Left lung (tissue), 4 donors: ENCODE measurements at regions not wholly inside any gene's neighbourhood (a gene's known extent, or its start where the extent isn't known, plus 50 kb on each side); places are given as distances from the start of the nearest gene placed in this dataset.

ENCODE experiments used
- ATAC-seq: fragments of 200-7000 bp; cut with Tn5 transposase; one replicate; pipeline ENCODE4 v1.9.1; 2020; ENCODE audit warnings: moderate library complexity
- DNase-seq, 4 donors: peaks; one replicate each; pipeline ENCODE4 v3.0.0-alpha.2; 2013 to 2020
- H3K27ac ChIP-seq, 2 donors: fragments of 200-600 bp; sonication (generic) in 1 of 2; one replicate each; pipeline versions ENCODE4 v1.5.0 to v1.8.0; 2020 to 2021
- H3K27me3 ChIP-seq, 2 donors: fragments of 200-600 bp; sonication (generic) in 1 of 2; one replicate each; pipeline versions ENCODE4 v1.5.0 to v1.8.0; 2020 to 2021
- H3K36me3 ChIP-seq, 2 donors: fragments of 200-600 bp; sonication (generic) in 1 of 2; one replicate each; pipeline versions ENCODE4 v1.5.0 to v1.8.0; 2020 to 2021
- H3K4me1 ChIP-seq, 2 donors: fragments of 200-600 bp; one replicate each; pipeline ENCODE4 v1.8.0; 2021
- H3K4me3 ChIP-seq, 2 donors: fragments of 200-600 bp; sonication (generic) in 1 of 2; one replicate each; pipeline versions ENCODE4 v1.5.0 to v1.8.0; 2020 to 2021; ENCODE audit warnings: mild to moderate bottlenecking in 1 of 2
- H3K9me3 ChIP-seq, 2 donors: fragments of 200-600 bp; sonication (generic) in 1 of 2; one replicate each; pipeline versions ENCODE4 v1.5.0 to v1.8.0; 2020 to 2021
- intact Hi-C, 2 donors: fragments of 100-400 bp; cut with DNase I; formaldehyde crosslinking; loops; one replicate each; pipeline versions ENCODE4 v1.11.2 to v1.14.2; 2022
- TF ChIP-seq, protein P1 (sequence below), 2 donors: fragments of 200-600 bp; sonication (generic) in 1 of 2; IDR thresholded peaks; one replicate each; pipeline versions ENCODE4 v1.5.0 to v1.8.0; 2021; ENCODE audit warnings: antibody characterized with exemption in 2 of 2
- donor health status: DM: no; HTN: yes; CAD: no.
- donor health status: DM: no; HTN: no; CAD: no.

DNA sequence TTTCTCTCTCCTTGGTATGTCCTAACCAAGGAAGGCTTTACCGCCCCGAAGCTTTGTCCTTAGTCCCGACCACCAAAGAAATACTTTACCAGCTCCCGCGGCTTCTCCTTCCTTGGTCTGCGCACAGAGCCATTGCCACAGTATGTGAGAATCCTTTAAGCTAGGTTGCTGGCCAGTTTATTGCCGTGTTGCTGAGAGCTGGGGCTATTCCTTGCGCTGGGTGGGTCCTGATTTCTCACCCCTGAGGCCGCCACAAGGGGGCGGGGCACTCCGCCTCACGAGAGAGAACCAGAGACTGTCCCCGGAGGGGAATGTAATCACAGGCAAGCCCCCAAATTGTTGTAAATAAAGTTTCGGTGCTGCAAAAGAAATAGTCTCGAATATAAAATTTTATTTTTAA lies 331.0 kb upstream of the PCDH10 start:
- H3K27ac ChIP-seq = no peak overlapping the region
- H3K9me3 ChIP-seq = peaks cover 0 to 5% of the 10 kb centered on the region in 2 donors
- no peak for DNase-seq
- H3K4me1 ChIP-seq = no peaks in the 10 kb centered on the region
- TF ChIP-seq, protein P1, sequence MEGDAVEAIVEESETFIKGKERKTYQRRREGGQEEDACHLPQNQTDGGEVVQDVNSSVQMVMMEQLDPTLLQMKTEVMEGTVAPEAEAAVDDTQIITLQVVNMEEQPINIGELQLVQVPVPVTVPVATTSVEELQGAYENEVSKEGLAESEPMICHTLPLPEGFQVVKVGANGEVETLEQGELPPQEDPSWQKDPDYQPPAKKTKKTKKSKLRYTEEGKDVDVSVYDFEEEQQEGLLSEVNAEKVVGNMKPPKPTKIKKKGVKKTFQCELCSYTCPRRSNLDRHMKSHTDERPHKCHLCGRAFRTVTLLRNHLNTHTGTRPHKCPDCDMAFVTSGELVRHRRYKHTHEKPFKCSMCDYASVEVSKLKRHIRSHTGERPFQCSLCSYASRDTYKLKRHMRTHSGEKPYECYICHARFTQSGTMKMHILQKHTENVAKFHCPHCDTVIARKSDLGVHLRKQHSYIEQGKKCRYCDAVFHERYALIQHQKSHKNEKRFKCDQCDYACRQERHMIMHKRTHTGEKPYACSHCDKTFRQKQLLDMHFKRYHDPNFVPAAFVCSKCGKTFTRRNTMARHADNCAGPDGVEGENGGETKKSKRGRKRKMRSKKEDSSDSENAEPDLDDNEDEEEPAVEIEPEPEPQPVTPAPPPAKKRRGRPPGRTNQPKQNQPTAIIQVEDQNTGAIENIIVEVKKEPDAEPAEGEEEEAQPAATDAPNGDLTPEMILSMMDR (IDR thresholded peaks at IDR 0.05) = no peak
- no peaks in the 10 kb centered on the region for H3K36me3 ChIP-seq
- H3K27me3 ChIP-seq = no peaks in the 10 kb centered on the region
- ATAC-seq = no peak
- intact Hi-C loops = no loop called here
- H3K4me3 ChIP-seq = no peak overlapping the region

DNA sequence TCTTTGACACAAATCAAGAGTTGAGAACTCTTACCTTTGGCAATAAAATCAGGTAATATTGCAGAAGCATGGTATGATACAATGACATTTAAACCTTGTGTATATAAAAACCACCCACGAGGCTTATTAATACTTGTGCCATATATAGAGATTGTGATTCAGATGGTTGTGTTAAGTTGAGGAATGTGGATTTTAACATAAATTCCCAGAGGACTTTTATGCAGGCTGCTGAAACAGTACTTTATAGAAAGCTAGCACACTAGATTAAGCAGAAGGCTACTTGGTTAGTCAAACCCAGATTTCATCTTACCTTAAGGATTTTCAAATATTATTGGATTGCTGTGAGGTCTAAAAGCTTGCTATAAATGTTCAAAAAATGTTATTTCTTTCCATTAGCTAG lies 325.7 kb upstream of the PCDH10 start:
- H3K27me3 ChIP-seq = no peaks in the 10 kb centered on the region
- TF ChIP-seq, protein P1 (IDR thresholded peaks at IDR 0.05) = no peak
- no peaks in the 10 kb centered on the region for H3K4me1 ChIP-seq
- intact Hi-C loops = no loop called here
- H3K36me3 ChIP-seq = no peaks in the 10 kb centered on the region
- DNase-seq (no peak), ATAC-seq (no peak)
- H3K4me3 ChIP-seq = no peak overlapping the region
- no peak overlapping the region for H3K27ac ChIP-seq
- no peaks in the 10 kb centered on the region for H3K9me3 ChIP-seq

DNA sequence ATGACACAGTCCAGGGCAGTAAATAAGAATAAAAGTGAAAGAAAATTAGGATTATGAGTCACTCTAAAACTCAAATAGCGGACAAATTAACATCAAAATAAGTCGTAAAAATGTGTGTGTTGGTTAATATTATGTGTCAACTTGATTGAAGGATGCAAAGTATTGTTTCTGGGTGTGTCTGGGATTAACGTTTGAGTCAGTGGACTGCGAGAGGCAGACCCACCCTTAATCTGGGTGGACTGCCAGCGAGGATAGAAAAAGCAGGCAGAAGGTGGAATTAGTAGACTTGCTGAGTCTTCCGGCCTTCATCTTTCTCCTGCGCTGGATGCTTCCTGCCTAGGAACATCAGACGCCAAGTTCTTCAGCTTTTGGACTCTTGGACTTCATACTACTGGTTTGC lies 324.3 kb upstream of the PCDH10 start:
- intact Hi-C loops = no loop called here
- Histone ChIP-seq H3K9me3 (no peaks in the 10 kb centered on the region), H3K36me3 (no peaks in the 10 kb centered on the region), H3K27me3 (no peaks in the 10 kb centered on the region), H3K4me1 (no peaks in the 10 kb centered on the region), H3K4me3 (no peak overlapping the region), H3K27ac (no peak overlapping the region)
- no peak for DNase-seq
- TF ChIP-seq, protein P1 (IDR thresholded peaks at IDR 0.05) = no peak
- ATAC-seq = no peak

DNA sequence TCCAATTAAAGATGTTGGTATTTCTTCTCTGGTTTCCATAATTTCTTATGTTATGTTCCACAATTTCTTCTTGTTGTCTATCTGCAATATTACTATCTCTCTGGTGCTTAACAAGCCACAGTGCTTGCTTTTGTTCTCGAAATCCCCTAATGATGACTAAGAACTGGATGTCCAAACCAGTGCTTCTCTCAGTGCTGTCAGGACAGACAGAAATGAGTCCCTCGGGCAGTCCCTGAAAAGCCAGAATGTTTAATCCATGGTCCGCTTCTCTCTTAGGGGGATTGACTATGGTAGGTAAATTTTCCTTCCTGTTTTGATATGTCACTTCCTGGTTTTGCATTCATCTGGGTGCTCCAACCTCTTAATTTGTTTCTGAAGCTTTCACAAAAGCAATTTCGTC lies 321.6 kb upstream of the PCDH10 start:
- Histone ChIP-seq H3K27me3 (no peaks in the 10 kb centered on the region), H3K27ac (no peak overlapping the region), H3K36me3 (no peaks in the 10 kb centered on the region), H3K4me1 (no peaks in the 10 kb centered on the region), H3K4me3 (no peak overlapping the region), H3K9me3 (no peaks in the 10 kb centered on the region)
- intact Hi-C loops = no loop called here
- TF ChIP-seq, protein P1 (IDR thresholded peaks at IDR 0.05) = no peak
- ATAC-seq (no peak), DNase-seq (no peak)

DNA sequence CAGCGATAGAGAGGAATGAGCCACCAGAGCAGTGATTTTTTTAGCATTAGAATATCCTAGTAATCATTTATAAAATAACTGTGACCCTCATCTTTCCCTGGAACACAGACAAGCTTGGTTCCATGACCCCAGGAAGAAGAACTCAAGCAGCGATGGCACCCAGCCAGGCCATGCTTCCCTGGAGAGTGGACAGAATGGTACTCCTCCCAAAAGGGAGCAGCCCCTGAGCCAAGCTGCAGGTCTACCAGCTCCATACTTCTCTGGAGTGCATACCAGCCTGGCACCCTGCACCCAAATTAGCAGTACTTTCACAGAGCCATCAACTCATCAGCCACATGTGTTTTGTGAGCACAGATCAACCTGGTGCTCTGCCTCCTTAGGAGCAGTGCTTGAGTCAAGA lies 310.9 kb upstream of the PCDH10 start:
- Histone ChIP-seq H3K27ac (no peak overlapping the region), H3K36me3 (no peaks in the 10 kb centered on the region), H3K4me1 (no peaks in the 10 kb centered on the region), H3K4me3 (no peak overlapping the region), H3K9me3 (peaks cover 0 to 22% of the 10 kb centered on the region in 2 donors), H3K27me3 (no peaks in the 10 kb centered on the region)
- ATAC-seq (no peak), DNase-seq (no peak)
- TF ChIP-seq, protein P1 (IDR thresholded peaks at IDR 0.05) = no peak
- intact Hi-C loops = no loop called here
